CD14-positive monocyte (primary cell): ENCODE measurements at regions not wholly inside any gene's neighbourhood (a gene's known extent, or its start where the extent isn't known, plus 50 kb on each side); places are given as distances from the start of the nearest gene placed in this dataset.

Experiments
- DNase-seq, 3 donors: peaks; one replicate each; pipeline ENCODE4 v3.0.0-alpha.2; 2011 to 2022
- H2AFZ ChIP-seq: 2 replicates; pipeline ENCODE4 v1.6.0; 2012; ENCODE audit warnings: mild to moderate bottlenecking, low read depth, low read length, inconsistent platforms; ENCODE audit not compliant: insufficient read depth, poor library complexity, severe bottlenecking
- H3K27ac ChIP-seq, 2 donors: 1 replicate in 1 of 2; 2 replicates in 1 of 2; pipeline ENCODE4 v1.5.1; 2012 to 2013; ENCODE audit warnings: low read length in 2 of 2, control low read depth in 1 of 2, inconsistent platforms in 1 of 2, low read depth in 1 of 2, mild to moderate bottlenecking in 1 of 2
- H3K27me3 ChIP-seq, 2 donors: one replicate each; pipeline versions ENCODE4 v1.6.0 to v1.6.1; 2011 to 2013; ENCODE audit warnings: low read length in 2 of 2; ENCODE audit not compliant: control insufficient read depth in 2 of 2, insufficient read depth in 2 of 2
- H3K36me3 ChIP-seq, 2 donors: replicated peaks in 1 of 2; 1 replicate in 1 of 2; 2 replicates in 1 of 2; pipeline versions ENCODE4 v1.5.1 to v1.6.1; 2012 to 2013; ENCODE audit warnings: low read length in 2 of 2, control low read depth in 1 of 2, inconsistent platforms in 1 of 2, mild to moderate bottlenecking in 1 of 2; ENCODE audit not compliant: insufficient read depth in 2 of 2, control insufficient read depth in 1 of 2
- H3K4me1 ChIP-seq, 2 donors: 1 replicate in 1 of 2; 2 replicates in 1 of 2; pipeline versions ENCODE4 v1.5.1 to v1.6.1; 2012 to 2013; ENCODE audit warnings: low read length in 2 of 2, control low read depth in 1 of 2, inconsistent platforms in 1 of 2, mild to moderate bottlenecking in 1 of 2, moderate library complexity in 1 of 2; ENCODE audit not compliant: insufficient read depth in 2 of 2, control insufficient read depth in 1 of 2
- H3K4me2 ChIP-seq: replicated peaks from 2 replicates; pipeline ENCODE3; 2012; ENCODE audit warnings: low read length, moderate library complexity, mild to moderate bottlenecking; ENCODE audit not compliant: poor library complexity, severe bottlenecking; ENCODE audit errors: extremely low read depth
- H3K4me3 ChIP-seq, 3 experiments: fragments of 200-600 bp in 1 of 3; sonication (generic) in 1 of 3; replicated peaks in 1 of 3; 1 replicate in 2 of 3; 2 replicates in 1 of 3; pipeline ENCODE4 v1.5.1; 2011 to 2013; ENCODE audit warnings: low read length in 3 of 3, mild to moderate bottlenecking in 3 of 3, control low read depth in 2 of 3, low read depth in 2 of 3, inconsistent platforms in 1 of 3, moderate library complexity in 1 of 3
- H3K79me2 ChIP-seq: 2 replicates; pipeline ENCODE4 v1.6.0; 2012; ENCODE audit warnings: mild to moderate bottlenecking, control low read depth, inconsistent platforms, low read length, moderate library complexity; ENCODE audit not compliant: insufficient read depth
- H3K9ac ChIP-seq: 2 replicates; pipeline ENCODE4 v1.6.0; 2017; ENCODE audit warnings: low read length, mild to moderate bottlenecking; ENCODE audit not compliant: insufficient read depth, poor library complexity, severe bottlenecking
- H3K9me3 ChIP-seq, 2 donors: replicated peaks in 1 of 2; 1 replicate in 1 of 2; 2 replicates in 1 of 2; pipeline versions ENCODE4 v1.5.1 to v1.6.1; 2012 to 2013; ENCODE audit warnings: low read length in 2 of 2, control low read depth in 1 of 2; ENCODE audit not compliant: control insufficient read depth in 1 of 2, insufficient read depth in 1 of 2
- H4K20me1 ChIP-seq: 2 replicates; pipeline ENCODE4 v1.6.0; 2012; ENCODE audit warnings: mild to moderate bottlenecking, low read length, control low read depth, moderate library complexity; ENCODE audit not compliant: insufficient read depth
- H3K27ac Mint-ChIP-seq, 7 donors: one replicate each; pipeline ENCODE4 v1.8.0; 2020; ENCODE audit warnings: mild to moderate bottlenecking in 7 of 7, mixed read lengths in 7 of 7, moderate library complexity in 6 of 7, inconsistent platforms in 2 of 7
- H3K27me3 Mint-ChIP-seq, 3 donors: one replicate each; pipeline ENCODE4 v1.8.0; 2021 to 2022; ENCODE audit warnings: low read depth in 3 of 3, mild to moderate bottlenecking in 3 of 3, mixed read lengths in 3 of 3, moderate library complexity in 3 of 3, inconsistent platforms in 1 of 3
- H3K36me3 Mint-ChIP-seq, 2 donors: one replicate each; pipeline ENCODE4 v1.8.0; 2020; ENCODE audit warnings: mixed read lengths in 2 of 2, inconsistent platforms in 1 of 2, mild to moderate bottlenecking in 1 of 2
- H3K4me1 Mint-ChIP-seq: one replicate; pipeline ENCODE4 v1.8.0; 2020; ENCODE audit warnings: mild to moderate bottlenecking, mixed read lengths
- H3K4me3 Mint-ChIP-seq, 2 donors: one replicate each; pipeline ENCODE4 v1.8.0; 2020; ENCODE audit warnings: mild to moderate bottlenecking in 2 of 2, mixed read lengths in 2 of 2, moderate library complexity in 1 of 2
- H3K9me3 Mint-ChIP-seq, 7 donors: one replicate each; pipeline ENCODE4 v1.8.0; 2020 to 2022; ENCODE audit warnings: mixed read lengths in 7 of 7, mild to moderate bottlenecking in 6 of 7, moderate library complexity in 6 of 7, inconsistent platforms in 2 of 7
- CTCF ChIP-seq: fragments of 200-600 bp; IDR thresholded peaks from one replicate; pipeline ENCODE4 v1.8.0; 2022; ENCODE audit warnings: antibody characterized with exemption, mild to moderate bottlenecking
- WGBS: methylation state at CpG from one replicate; pipeline ENCODE4 v1.1.5; 2013; ENCODE audit warnings: missing lambda C conversion rate; ENCODE audit not compliant: insufficient coverage; 5-methylcytosine and 5-hydroxymethylcytosine counted together
- intact Hi-C, 2 donors: fragments of 100-400 bp; cut with micrococcal nuclease; formaldehyde crosslinking; loops; one replicate each; pipeline versions ENCODE4 v1.15.0 to v1.15.1; 2023

- Histone ChIP-seq H3K79me2 (no peaks in the 10 kb centered on the region), H3K4me2 (no peak overlapping the region), H3K27ac (no peak overlapping the region), H3K36me3 (no peaks in the 10 kb centered on the region), H3K4me3 (no peak overlapping the region), H4K20me1 (no peaks in the 10 kb centered on the region), H3K27me3 (no peaks in the 10 kb centered on the region), H3K9ac (no peak overlapping the region), H3K4me1 (no peaks in the 10 kb centered on the region), H2AFZ (no peak overlapping the region), H3K9me3 (peaks cover 3 to 12% of the 10 kb centered on the region in 2 donors)
- H3K36me3 Mint-ChIP-seq: no peaks in the 10 kb centered on the region
- DNase-seq: no peak
- H3K4me3 Mint-ChIP-seq: no peak overlapping the region
- TF ChIP-seq CTCF: no peak
- intact Hi-C loops: no loop called here
- no peak overlapping the region for H3K27ac Mint-ChIP-seq
- peaks cover 0 to 6% (median 4%) of the 10 kb centered on the region in 7 donors for H3K9me3 Mint-ChIP-seq
- H3K27me3 Mint-ChIP-seq: no peaks in the 10 kb centered on the region
- no peaks in the 10 kb centered on the region for H3K4me1 Mint-ChIP-seq
Observed at GRCh38 chr18:65380571-65380970, 370.2 kb upstream of the CDH7 start.

GRCh38 chr18:65372904-65373303, 377.9 kb upstream of the CDH7 start:
- WGBS: 91% methylated on average over 2 of the region's 3 CpGs
- H4K20me1 ChIP-seq: no peaks in the 10 kb centered on the region
- no peaks in the 10 kb centered on the region for H3K27me3 ChIP-seq
- H3K9ac ChIP-seq: no peak overlapping the region
- H3K4me1 Mint-ChIP-seq: no peaks in the 10 kb centered on the region
- TF ChIP-seq CTCF: no peak
- no peak overlapping the region for H3K4me3 Mint-ChIP-seq
- H3K27me3 Mint-ChIP-seq: no peaks in the 10 kb centered on the region
- no peak overlapping the region for H3K27ac Mint-ChIP-seq
- no peak overlapping the region for H3K27ac ChIP-seq
- no peaks in the 10 kb centered on the region for H3K36me3 ChIP-seq
- H3K79me2 ChIP-seq: no peaks in the 10 kb centered on the region
- H3K9me3 ChIP-seq: no peaks in the 10 kb centered on the region
- intact Hi-C loops: no loop called here
- DNase-seq: no peak
- peaks cover 0 to 3% (median 0%) of the 10 kb centered on the region in 7 donors for H3K9me3 Mint-ChIP-seq
- no peak overlapping the region for H2AFZ ChIP-seq
- no peaks in the 10 kb centered on the region for H3K36me3 Mint-ChIP-seq
- H3K4me2 ChIP-seq: no peak overlapping the region
- H3K4me3 ChIP-seq: no peak overlapping the region
- H3K4me1 ChIP-seq: no peaks in the 10 kb centered on the region
